Heart left ventricle (tissue), 13 donors: ENCODE measurements at regions not wholly inside any gene's neighbourhood (a gene's known extent, or its start where the extent isn't known, plus 50 kb on each side); places are given as distances from the start of the nearest gene placed in this dataset.

Source experiments
- CTCF ChIP-seq, 12 donors: fragments of 200-600 bp; sonication (generic) in 4 of 12; IDR thresholded peaks; one replicate each; pipeline versions ENCODE4 v1.5.0 to v1.8.0; 2018 to 2022; ENCODE audit warnings: antibody characterized with exemption in 12 of 12, mild to moderate bottlenecking in 5 of 12
- POLR2A ChIP-seq, 2 donors: fragments of 450-650 bp; IDR thresholded peaks; one replicate each; pipeline ENCODE4 v1.6.1; 2017; ENCODE audit warnings: antibody characterized with exemption in 2 of 2, mild to moderate bottlenecking in 2 of 2, moderate library complexity in 2 of 2
- donor health status: ischemic (EF 13 %, LVEDD 7.1; RV severe dilation, severe dysfunction).
- donor health status: DM: no; HTN: yes; CAD: no.
- donor health status: DM: no; HTN: no; CAD: no.
- donor health status: ischemic (EF 25% LVEDD 6.9; RV normal size, moderate dysfunction).
- donor health status: ischemic (EF 25% LVEDD 5.7; RV mildly dilated, moderate dysfunction).
- donor health status: ischemic (EF 35%, LVEDD 5.7; RV mildly dilated, moderate dysfunction).
- donor health status: nonischemic (EF 11% LVEDD 7.7; RV severe dilation, severe dysfunction).
- donor health status: DM: yes; HTN: yes; CAD: no.
- donor health status: PGD.
- donor health status: ischemic (EF 29% LVEDD 5.4; RV normal size, mild dysfunction).
- donor health status: nonischemic (EF 23%, LVEDD 6.1; RV moderate dilation, normal function).

- TF ChIP-seq CTCF (IDR thresholded peaks at IDR 0.05) (no peak), POLR2A (IDR thresholded peaks at IDR 0.05) (no peak)
Measured at GRCh38 chr2:147600646-147601045, 244.2 kb upstream of the ACVR2A start.
